ENCODE measurements at regions not wholly inside any gene's neighbourhood (a gene's known extent, or its start where the extent isn't known, plus 50 kb on each side); places are given as distances from the start of the nearest gene placed in this dataset.

GRCh38 chr21:26739189-26739588, 106.0 kb downstream of the ADAMTS1 start:
- no peak for TF ChIP-seq CTCF (conservative IDR thresholded peaks at IDR 0.05)
- no peak for TF ChIP-seq ZFX (IDR thresholded peaks at IDR 0.05)

Measured in C4-2B (cell line).